ENCODE measurements at regions not wholly inside any gene's neighbourhood (a gene's known extent, or its start where the extent isn't known, plus 50 kb on each side); places are given as distances from the start of the nearest gene placed in this dataset.

- Histone ChIP-seq H3K9me3 (no peaks in the 10 kb centered on the region), H3K4me1 (peaks cover 0 to 7% (median 0%) of the 10 kb centered on the region in 12 donors), H3K36me3 (no peaks in the 10 kb centered on the region), H3K27me3 (peaks cover 0 to 3% (median 0%) of the 10 kb centered on the region in 9 donors), H3K27ac (no peak overlapping the region), H3K4me3 (no peak overlapping the region)
- DNase-seq (no peak), ATAC-seq (no peak)
- TF ChIP-seq CTCF (IDR thresholded peaks at IDR 0.05) (no peak), POLR2A (IDR thresholded peaks at IDR 0.05) (no peak)
- 86 to 93% (median 89%) methylated on average over 5 of the region's 5 CpGs for WGBS, 4 donors
- intact Hi-C loops (cut with DNase I) = no loop called here
Observed at GRCh38 chr20:24385547-24385946, 83.9 kb upstream of the SYNDIG1 start.

GRCh38 chr20:24384865-24385264 lies 84.6 kb upstream of the SYNDIG1 start:
- no peaks in the 10 kb centered on the region for H3K27me3 ChIP-seq
- no peak overlapping the region for H3K27ac ChIP-seq
- H3K9me3 ChIP-seq = no peaks in the 10 kb centered on the region
- DNase-seq = no peak
- no peak for TF ChIP-seq CTCF (IDR thresholded peaks at IDR 0.05)
- TF ChIP-seq POLR2A (IDR thresholded peaks at IDR 0.05) = no peak
- peaks cover 0 to 7% (median 0%) of the 10 kb centered on the region in 12 donors for H3K4me1 ChIP-seq
- no peaks in the 10 kb centered on the region for H3K36me3 ChIP-seq
- no peak overlapping the region for H3K4me3 ChIP-seq
- 80 to 92% (median 83%) methylated on average over 5 of the region's 5 CpGs for WGBS, 4 donors
- intact Hi-C loops (cut with DNase I) = no loop called here
- no peak for ATAC-seq

- no peak for DNase-seq
- Histone ChIP-seq H3K36me3 (no peaks in the 10 kb centered on the region), H3K4me1 (peaks cover 0 to 7% (median 0%) of the 10 kb centered on the region in 12 donors), H3K27me3 (no peaks in the 10 kb centered on the region), H3K9me3 (no peaks in the 10 kb centered on the region), H3K4me3 (no peak overlapping the region), H3K27ac (no peak overlapping the region)
- TF ChIP-seq CTCF (IDR thresholded peaks at IDR 0.05) = no peak
- TF ChIP-seq POLR2A (IDR thresholded peaks at IDR 0.05) = no peak
- ATAC-seq = peak in 1 of 4 donors; percentile 8
- intact Hi-C loops (cut with DNase I) = no loop called here
- 9 to 20% (median 14%) methylated on average over 2 of the region's 2 CpGs for WGBS, 4 donors
Observed at GRCh38 chr20:24382743-24383142, 86.7 kb upstream of the SYNDIG1 start.

GRCh38 chr20:24382331-24382730 lies 87.1 kb upstream of the SYNDIG1 start:
- H3K27ac ChIP-seq = no peak overlapping the region
- no peaks in the 10 kb centered on the region for H3K27me3 ChIP-seq
- no peaks in the 10 kb centered on the region for H3K36me3 ChIP-seq
- DNase-seq = peak in 2 of 5 donors; percentile 38 to 47
- no peaks in the 10 kb centered on the region for H3K9me3 ChIP-seq
- TF ChIP-seq CTCF (IDR thresholded peaks at IDR 0.05) = no peak
- TF ChIP-seq POLR2A (IDR thresholded peaks at IDR 0.05) = no peak
- WGBS, 4 donors = 56 to 66% (median 59%) methylated on average over 7 of the region's 7 CpGs
- ATAC-seq = peak; percentile 80 to 86 (median 82)
- intact Hi-C loops (cut with DNase I) = no loop called here
- peaks cover 0 to 7% (median 0%) of the 10 kb centered on the region in 12 donors for H3K4me1 ChIP-seq
- H3K4me3 ChIP-seq = no peak overlapping the region

All from heart left ventricle (tissue), 16 donors.